ENCODE measurements at regions not wholly inside any gene's neighbourhood (a gene's known extent, or its start where the extent isn't known, plus 50 kb on each side); places are given as distances from the start of the nearest gene placed in this dataset.

DNA sequence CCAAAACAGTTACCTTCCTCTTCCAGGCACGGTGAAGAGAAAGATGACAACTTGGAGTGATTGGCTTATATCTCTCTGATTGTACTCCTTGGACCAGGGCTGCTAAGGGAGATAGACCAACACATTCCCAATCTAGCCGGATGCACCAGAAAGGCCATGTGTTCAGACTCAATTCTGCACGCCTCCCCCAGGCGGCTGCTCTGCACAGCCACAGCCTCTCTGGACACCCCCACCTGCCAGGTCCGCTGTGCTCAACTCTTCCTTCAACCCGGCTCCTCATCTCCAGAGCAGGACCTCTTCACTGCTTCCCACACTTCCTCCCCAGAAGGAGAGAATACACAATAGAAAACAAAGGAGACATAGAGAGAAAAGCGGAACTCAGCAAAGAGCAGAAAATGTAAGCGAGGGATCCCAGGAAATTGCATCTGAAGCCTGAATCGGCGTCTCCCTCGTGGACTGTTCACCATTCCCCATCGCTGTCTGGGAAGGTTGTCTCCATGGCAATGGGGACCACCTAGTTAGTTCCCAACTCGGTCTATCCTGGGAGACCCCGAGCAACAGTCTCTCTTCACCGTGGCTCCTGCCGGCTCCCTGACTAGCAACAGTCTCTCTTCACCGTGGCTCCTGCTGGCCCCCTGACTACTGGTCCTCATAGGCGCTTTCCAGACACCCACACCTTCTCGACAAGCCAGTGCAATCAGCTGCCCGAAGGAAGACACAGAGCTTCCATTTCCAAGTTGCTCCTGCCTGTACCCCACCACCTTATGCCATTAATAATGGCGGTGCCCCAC lies 361.7 kb upstream of the MYT1L start:
- no peak for DNase-seq (ENCODE audit: low read depth)

DNA sequence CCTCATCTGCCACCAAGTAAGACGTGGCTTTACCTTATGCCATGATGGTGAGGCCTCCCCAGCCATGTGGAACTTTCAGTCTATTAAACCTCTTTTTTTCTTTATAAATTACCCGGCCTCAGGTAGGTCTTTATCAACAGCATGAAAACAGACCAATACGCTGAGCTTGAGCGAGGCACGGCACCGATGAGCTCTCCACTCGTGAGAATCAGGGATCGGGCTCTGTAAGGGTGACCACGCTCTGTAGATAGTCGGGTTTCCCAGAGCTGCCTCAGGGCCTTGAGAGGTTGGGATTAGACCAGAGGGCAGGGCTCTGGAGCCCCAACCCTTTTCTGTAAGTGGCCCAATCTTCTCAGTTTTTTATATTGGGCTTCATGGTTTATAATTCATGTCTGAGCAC lies 360.3 kb upstream of the MYT1L start:
- no peak for DNase-seq (ENCODE audit: low read depth)

DNA sequence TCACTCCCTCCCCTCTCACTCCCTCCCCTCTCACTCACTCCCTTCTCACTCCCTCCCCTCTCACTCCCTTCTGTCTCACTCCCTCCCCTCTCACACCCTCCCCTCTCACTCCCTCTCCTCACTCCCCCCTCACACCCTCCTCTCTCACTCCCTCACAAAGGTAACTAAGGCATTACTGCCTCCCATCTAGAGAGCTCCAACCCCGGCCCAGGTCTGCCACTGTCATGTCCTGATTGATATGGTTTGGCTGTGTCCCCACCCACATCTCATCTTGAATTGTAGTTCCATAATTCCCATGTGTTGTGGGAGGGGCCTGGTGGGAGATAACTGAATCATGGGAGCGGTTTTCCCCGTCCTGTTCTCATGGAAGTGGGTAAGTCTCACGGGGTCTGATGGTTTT lies 359.9 kb upstream of the MYT1L start:
- no peak for DNase-seq (ENCODE audit: low read depth)

- no peak for DNase-seq (ENCODE audit: low read depth)
Observed at GRCh38 chr2:2689306-2689705, 358.2 kb upstream of the MYT1L start.

- DNase-seq (ENCODE audit: low read depth), result no peak
Observed at GRCh38 chr2:2688254-2688653, 357.2 kb upstream of the MYT1L start.

- DNase-seq (ENCODE audit: low read depth), result no peak
Observed at GRCh38 chr2:2687745-2688144, 356.7 kb upstream of the MYT1L start.

DNA sequence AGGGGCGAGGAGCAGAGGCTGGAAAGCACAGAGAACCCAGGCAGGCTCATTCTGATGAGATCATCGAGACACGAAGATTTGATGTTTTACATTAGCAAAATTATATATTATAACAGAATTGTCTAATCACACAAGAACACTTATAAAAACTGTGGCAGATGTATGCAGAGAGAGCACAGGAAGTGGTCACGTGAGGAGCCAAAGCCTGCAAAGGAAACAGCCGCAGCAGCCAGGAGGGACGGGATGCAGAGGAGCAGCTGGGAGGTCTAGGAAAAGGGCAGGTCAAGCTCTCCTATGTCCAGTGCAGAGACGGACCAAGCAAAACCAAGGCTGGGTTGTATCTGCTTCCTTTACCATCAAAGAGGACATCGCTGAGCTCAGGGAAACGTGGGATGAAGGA lies 355.1 kb upstream of the MYT1L start:
- no peak for DNase-seq (ENCODE audit: low read depth)

DNA sequence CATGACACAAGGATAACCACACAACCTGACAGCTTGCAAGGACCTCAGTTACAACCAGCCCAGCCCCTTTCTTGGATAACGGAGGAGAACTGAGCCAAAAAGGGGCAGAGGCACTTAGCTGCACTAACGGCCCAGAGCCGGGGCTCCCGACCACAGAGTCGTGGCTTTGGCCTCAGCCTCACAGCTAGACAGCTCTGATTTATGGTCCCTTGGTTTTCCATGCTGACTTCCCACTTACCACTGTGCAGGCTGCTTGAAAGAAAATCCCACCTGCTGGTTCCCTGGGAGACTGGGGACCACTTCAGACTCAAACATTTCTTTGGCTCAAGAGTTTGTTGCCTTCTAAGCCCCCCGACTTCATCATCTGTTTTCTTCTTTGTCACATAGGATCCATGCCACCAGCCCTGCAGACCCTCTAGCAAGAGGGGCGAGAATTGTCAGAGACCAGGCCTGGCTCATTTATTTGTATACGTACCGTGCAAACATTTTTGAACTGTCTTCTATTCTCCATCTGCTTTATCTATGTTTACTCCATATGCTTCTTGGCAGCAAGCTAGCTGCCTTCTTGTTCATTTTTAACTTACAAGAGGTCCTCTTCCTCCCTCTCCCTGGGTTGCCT lies 352.6 kb upstream of the MYT1L start:
- DNase-seq (ENCODE audit: low read depth), result no peak

DNA sequence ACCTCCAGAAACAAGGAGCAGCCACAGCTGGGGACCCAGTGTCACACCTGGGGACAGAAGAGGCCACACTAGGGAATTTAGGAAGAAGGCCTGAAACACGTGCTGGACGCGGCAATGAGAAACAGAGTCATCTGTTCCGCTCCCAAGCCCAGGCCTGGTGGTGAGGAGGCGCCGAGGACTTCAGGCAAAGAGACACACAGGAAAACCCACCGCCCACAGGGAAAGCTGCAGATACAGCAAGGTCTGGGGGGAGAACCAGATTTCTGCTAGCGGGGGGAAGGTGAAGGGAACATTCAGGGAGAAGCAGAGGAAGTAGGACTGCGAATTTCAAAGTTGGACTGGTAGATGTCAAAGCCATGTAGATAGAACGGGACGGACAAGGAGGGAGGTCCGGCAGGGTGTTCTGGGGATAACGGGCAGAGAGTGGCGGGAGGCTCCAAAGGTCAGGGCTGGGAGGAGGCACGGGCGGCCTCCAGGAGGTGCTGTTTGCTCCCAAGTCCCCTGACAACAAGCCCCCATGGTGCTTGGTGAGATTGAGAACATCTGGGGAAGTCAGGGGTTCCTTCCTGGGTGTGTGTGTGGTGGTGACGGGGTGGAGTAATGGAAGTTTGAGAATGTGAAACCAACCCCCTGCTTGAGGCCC lies 351.7 kb upstream of the MYT1L start:
- DNase-seq (ENCODE audit: low read depth), result no peak

DNA sequence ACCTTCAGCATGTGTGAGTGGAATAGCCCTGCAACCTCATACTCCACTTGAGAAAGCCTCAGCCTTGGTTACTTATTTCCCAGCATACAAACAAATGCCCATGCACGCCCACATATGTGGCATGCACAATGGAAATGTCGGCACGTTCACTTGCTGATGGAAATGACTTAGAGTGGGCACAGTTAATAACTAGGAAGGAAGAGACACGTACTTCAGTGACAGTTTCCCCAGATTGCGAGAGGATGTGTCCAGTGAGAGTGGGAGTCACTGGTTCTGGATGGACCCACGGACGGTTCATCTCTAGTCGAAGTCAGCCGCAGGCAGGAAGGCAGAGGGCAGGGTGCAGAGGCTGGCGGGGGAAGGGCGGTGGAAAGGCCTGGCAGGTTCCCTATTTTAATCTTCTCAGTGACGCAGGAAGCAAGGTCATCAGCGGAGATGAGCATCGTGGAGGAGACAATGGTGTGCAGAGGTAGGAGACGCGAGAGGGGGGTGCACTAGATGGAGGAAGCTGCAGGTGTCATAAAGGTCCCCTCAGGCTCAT lies 350.7 kb upstream of the MYT1L start:
- DNase-seq (ENCODE audit: low read depth), result no peak

DNA sequence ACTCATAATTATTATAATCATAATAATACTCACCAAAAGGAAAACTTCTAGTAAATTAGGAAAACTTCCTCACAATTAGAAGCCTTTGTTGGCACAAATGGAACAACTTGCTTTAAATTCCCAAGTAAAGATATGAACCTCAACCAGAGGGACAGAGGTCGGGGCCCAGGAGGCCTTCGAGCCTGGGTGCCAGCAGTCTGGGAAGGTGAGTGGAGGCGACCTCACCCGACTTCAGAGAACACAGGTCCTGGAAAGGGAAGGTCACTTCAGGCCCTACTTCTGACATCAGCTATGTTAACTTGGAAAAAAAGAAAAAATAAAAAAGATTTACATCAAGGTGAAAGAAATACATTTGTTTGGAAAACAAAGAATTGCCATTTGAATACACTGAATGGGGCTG lies 350.0 kb upstream of the MYT1L start:
- DNase-seq (ENCODE audit: low read depth), result no peak

- no peak for DNase-seq (ENCODE audit: low read depth)
Observed at GRCh38 chr2:2674831-2675230, 343.8 kb upstream of the MYT1L start.

DNA sequence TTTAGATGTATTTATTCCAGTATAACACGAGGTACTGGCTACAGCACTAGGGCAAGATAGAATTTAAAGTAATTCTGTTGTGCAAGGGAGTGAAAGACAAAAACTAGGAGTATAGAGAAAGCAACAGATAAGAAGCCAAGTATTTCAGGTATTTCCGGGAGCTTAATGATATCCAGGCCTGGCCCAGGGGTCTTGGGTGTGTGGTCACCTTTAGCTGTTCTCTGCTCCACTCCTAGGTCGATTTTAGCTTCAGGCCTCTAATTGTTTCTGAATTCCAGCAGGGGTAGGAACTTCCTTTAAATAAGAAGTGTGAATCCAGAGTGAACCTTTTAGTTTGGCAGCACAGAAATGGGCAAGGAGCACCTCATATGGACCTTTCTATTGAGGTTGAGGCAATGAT lies 342.3 kb upstream of the MYT1L start:
- DNase-seq (ENCODE audit: low read depth), result no peak

GRCh38 chr2:2672249-2672648 lies 341.2 kb upstream of the MYT1L start:
- no peak for DNase-seq (ENCODE audit: low read depth)

DNA sequence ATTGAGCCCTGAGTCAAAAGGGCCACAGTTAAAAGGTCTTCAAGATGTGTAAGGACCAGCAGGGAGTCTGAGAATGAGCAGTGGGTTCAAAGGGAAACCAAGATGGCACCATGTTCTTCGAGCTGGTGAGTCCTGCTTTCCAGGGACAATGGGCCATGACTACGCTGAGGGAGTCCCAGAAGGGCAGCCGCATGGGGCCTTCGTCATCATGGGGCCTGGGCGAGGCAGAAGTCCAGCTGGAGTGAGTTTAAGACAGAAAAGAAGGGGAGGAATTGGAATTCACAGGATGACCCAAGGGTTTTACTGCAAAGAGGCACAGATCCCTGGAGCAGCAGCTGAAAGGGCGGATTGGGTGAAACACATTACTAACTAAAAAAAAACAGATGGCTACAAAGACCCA lies 340.8 kb upstream of the MYT1L start:
- DNase-seq (ENCODE audit: low read depth), result no peak

- no peak for DNase-seq (ENCODE audit: low read depth)
Observed at GRCh38 chr2:2669316-2669715, 338.2 kb upstream of the MYT1L start.

DNA sequence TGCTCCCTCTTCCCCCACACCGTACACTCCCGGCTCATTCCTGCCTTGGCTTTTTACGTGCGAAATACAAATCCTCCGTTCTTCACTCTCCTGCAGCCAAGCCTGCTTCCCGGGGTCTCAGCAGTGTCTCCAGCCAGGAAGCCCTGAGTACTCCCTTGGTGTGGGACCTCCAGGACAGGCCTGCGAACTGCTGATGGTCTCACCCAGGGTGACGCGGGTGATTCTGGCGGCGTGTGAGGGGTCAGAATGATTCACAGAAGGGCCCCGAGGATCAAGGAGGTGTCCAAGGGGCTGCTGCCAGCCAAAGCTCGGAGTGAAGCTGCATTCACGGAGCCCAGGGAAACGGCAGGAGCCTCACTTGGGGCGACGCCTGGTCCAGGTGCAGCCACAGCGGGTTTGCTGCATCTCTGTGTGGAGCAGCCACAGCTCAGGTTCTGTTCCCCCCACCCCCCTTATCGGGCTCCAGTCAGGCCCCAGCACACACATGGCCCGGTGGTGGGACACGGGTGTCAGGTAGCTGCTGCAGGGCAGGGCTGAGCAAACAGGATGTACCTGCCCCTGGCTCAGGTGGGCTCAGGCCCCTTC lies 337.7 kb upstream of the MYT1L start:
- DNase-seq (ENCODE audit: low read depth), result no peak

GRCh38 chr2:2667690-2668089 lies 336.6 kb upstream of the MYT1L start:
- no peak for DNase-seq (ENCODE audit: low read depth)

DNA sequence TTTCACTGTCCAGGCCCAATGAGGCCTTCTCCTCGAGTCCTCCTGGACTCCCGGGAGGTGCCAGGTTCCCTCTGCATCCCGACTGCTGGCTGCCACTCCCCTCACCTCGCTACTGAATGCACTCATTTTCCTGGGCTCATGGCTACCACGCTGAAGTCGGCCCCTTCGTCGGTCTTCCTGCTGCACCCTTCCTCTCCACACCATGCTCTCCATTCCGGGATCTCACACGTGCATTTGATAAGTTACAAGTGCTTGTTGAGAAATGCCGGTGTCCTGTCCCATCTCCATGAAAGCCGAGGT lies 334.7 kb upstream of the MYT1L start:
- DNase-seq (ENCODE audit: low read depth), result no peak

DNA sequence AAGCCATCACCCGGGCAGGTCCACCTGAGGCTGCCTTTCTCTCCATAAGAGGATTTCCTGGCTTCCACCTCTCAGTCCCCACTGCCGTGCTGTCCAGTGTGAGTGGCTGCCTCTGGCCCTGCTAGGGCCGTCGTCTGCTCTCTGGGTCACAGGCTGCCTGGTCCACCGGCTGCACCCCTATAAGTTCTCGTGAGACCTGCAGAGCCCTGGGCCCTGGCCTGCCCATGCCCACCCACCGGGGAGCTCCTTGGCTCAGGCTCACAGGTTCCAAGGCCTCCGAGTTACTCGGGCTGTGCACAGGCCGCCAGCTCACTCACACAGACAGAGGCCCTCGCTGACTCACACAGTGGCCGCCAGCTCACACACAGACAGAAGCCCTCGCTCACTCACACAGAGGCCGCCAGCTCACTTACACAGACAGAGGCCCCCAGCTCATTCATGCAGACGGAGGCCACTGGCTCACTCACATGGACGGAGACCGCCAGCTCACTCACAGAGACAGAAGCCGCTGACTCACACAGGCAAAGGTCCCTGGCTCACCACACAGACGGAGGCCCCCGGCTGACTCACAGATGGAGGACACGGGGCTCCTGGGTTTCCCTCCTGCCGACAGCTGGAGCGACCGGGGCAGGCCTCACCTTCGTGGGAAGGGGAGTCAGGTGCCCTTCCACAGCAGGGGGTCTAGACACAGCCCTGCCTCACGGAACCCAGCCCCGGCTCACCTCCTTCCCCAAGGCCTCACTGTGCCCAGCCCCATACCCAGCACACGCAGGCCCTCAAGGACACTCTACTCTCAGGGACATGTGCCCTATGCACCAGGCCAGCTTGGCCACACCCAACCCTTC lies 334.1 kb upstream of the MYT1L start:
- DNase-seq (ENCODE audit: low read depth), result no peak

GRCh38 chr2:2663401-2664036 lies 332.4 kb upstream of the MYT1L start:
- DNase-seq (ENCODE audit: low read depth), result no peak

Data from stimulated activated CD8-positive, alpha-beta memory T cell treated with anti-CD3 and anti-CD28 coated beads, Interleukin-7, amount 100 ng/mL, for 24 hours (primary cell).